BLaER1 (cell line): ENCODE measurements at regions not wholly inside any gene's neighbourhood (a gene's known extent, or its start where the extent isn't known, plus 50 kb on each side); places are given as distances from the start of the nearest gene placed in this dataset.

Experiments used
- H3K27ac ChIP-seq: shearing (Covaris generic); formaldehyde crosslinking; 2 replicates; pipeline ENCODE4 v1.8.1; 2022
- H3K27me3 ChIP-seq: shearing (Covaris generic); formaldehyde crosslinking; 2 replicates; pipeline ENCODE4 v1.8.1; 2022
- H3K36me3 ChIP-seq: shearing (Covaris generic); formaldehyde crosslinking; 2 replicates; pipeline ENCODE4 v1.8.1; 2022
- H3K4me1 ChIP-seq: shearing (Covaris generic); formaldehyde crosslinking; 2 replicates; pipeline ENCODE4 v1.8.1; 2022
- H3K4me2 ChIP-seq: shearing (Covaris generic); formaldehyde crosslinking; 2 replicates; pipeline ENCODE4 v1.8.1; 2022
- H3K4me3 ChIP-seq: shearing (Covaris generic); formaldehyde crosslinking; 2 replicates; pipeline ENCODE4 v1.8.1; 2022
- H3K9ac ChIP-seq: shearing (Covaris generic); formaldehyde crosslinking; 2 replicates; pipeline ENCODE4 v1.8.1; 2022
- H3K9me3 ChIP-seq: shearing (Covaris generic); formaldehyde crosslinking; 2 replicates; pipeline ENCODE4 v1.8.1; 2022
- H4K20me1 ChIP-seq: shearing (Covaris generic); formaldehyde crosslinking; 2 replicates; pipeline ENCODE4 v1.8.1; 2022
- Cebpa-rat ChIP-seq: shearing (Covaris generic); IDR thresholded peaks from 2 replicates; pipeline ENCODE4 v1.8.1; 2022

- Histone ChIP-seq H3K4me2 (no peak overlapping the region), H3K4me3 (no peak overlapping the region), H3K9ac (no peak overlapping the region), H3K4me1 (peaks cover 11% of the 10 kb centered on the region), H3K27me3 (no peaks in the 10 kb centered on the region), H4K20me1 (no peaks in the 10 kb centered on the region), H3K9me3 (no peaks in the 10 kb centered on the region), H3K27ac (no peak overlapping the region), H3K36me3 (no peaks in the 10 kb centered on the region)
- TF ChIP-seq Cebpa-rat: no peak
These were observed 117.4 kb downstream of the TRIM29 start for GRCh38 chr11:120020486-120020885.

DNA sequence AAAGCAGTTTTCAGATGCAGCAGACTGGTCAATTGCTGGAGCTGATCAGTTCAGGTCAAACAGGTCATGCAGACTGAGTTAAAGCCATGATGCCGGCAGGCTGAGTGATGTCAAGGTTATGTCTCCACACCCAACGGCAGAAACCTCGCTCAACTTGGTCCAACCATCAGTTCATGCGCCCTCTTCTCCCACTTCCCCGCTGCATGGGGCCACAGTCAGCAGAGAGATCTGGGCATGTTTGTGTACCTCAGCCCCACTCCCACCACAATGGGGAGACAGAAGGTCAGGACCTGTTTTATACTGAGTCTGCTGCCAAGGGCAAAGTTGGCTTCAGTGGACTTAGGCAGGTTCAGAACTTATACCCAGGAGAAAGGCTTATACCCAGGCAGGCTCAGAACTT is 118.7 kb downstream of the TRIM29 start:
- Histone ChIP-seq H3K4me2 (no peak overlapping the region), H3K4me3 (no peak overlapping the region), H3K9me3 (no peaks in the 10 kb centered on the region), H3K4me1 (peaks cover 14% of the 10 kb centered on the region), H4K20me1 (no peaks in the 10 kb centered on the region), H3K9ac (no peak overlapping the region), H3K36me3 (no peaks in the 10 kb centered on the region), H3K27ac (no peak overlapping the region), H3K27me3 (no peaks in the 10 kb centered on the region)
- TF ChIP-seq Cebpa-rat: no peak

DNA sequence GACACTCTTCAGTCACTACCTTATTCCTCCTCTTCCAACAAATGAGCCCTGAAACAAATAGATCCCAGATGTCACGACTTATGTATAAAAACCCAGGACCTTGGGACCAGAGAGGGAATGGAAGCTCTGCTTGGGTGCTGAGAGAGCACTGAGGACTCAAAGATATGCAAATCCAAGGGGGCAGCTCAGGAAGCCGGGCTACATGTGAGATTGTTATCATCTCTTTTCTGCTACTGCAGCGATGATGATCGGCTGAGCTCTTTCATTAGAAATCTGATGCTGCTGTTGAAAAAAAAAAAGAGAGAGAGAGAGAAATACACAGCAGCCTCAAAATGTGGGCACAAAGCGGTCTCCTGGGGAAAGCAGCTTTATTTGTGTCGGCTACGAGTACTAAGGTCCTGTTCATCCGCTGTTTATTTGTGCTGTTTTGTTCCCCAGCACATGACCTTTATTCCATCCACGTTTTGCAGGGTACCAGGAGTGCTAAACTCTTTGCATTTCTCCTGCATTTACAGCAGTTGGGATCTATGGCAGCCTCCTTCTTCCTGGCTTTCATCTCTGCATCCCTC is 120.2 kb downstream of the TRIM29 start:
- Histone ChIP-seq H3K27me3 (no peaks in the 10 kb centered on the region), H3K9ac (no peak overlapping the region), H3K9me3 (no peaks in the 10 kb centered on the region), H3K4me1 (peaks cover 25% of the 10 kb centered on the region), H4K20me1 (no peaks in the 10 kb centered on the region), H3K4me2 (peak overlapping the region; percentile 35), H3K36me3 (no peaks in the 10 kb centered on the region), H3K27ac (no peak overlapping the region), H3K4me3 (no peak overlapping the region)
- TF ChIP-seq Cebpa-rat: no peak

DNA sequence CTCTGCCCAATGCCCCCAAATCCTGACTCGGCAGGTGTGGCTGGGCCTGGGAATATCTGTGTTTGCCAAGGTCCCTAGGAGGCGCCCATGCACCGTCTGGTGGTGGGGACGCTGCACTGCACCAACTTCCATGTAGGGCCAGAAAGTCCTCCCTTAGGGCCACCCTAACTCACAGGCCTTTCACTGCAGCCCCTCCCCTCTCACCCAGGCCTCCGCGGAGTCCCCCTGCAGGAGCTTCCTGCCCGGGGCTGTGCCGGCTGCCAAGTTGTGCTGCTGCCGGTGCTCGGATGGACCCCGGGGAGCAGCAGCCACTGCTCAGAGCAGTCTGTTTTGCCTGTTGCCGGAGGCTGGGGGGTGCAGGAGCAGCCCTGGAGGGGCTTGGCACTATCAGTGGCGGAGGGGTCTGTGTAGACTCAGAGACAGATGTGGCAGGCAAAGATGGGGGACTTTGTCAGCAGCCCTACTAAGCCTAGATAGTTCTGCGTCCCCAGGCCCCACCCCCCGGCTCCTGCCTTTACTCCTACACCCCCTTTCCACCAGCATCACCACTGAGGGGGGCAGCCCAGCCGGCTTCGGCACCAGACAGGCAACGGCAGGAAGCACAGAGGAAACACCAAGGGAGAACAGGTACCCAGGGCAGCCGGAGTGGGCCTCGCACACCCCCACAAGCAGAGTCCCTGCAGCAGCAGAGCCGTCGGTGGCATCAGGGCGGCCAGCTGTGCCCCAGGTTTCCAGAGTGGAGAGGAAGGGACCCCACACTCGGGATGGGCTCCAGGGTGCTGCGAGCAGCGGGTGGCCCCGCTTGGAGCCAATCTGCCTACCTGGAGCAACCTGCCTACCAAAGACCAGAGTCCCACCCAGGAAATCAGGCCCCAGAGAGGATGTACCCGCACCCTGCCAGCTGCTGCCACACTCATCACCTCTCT is 124.3 kb downstream of the TRIM29 start:
- Histone ChIP-seq H3K27ac (no peak overlapping the region), H3K36me3 (no peaks in the 10 kb centered on the region), H3K9me3 (no peaks in the 10 kb centered on the region), H4K20me1 (no peaks in the 10 kb centered on the region), H3K4me1 (peaks cover 33% of the 10 kb centered on the region), H3K4me3 (no peak overlapping the region), H3K9ac (no peak overlapping the region), H3K27me3 (no peaks in the 10 kb centered on the region), H3K4me2 (peak overlapping the region; percentile 61)
- no peak for TF ChIP-seq Cebpa-rat

GRCh38 chr11:120012245-120012644 is 125.7 kb downstream of the TRIM29 start:
- H3K27me3 ChIP-seq: no peaks in the 10 kb centered on the region
- no peaks in the 10 kb centered on the region for H3K36me3 ChIP-seq
- no peaks in the 10 kb centered on the region for H4K20me1 ChIP-seq
- H3K9me3 ChIP-seq: no peaks in the 10 kb centered on the region
- no peak overlapping the region for H3K27ac ChIP-seq
- no peak overlapping the region for H3K4me2 ChIP-seq
- H3K9ac ChIP-seq: no peak overlapping the region
- no peak for TF ChIP-seq Cebpa-rat
- H3K4me3 ChIP-seq: no peak overlapping the region
- peaks cover 25% of the 10 kb centered on the region for H3K4me1 ChIP-seq

- H4K20me1 ChIP-seq: no peaks in the 10 kb centered on the region
- no peaks in the 10 kb centered on the region for H3K36me3 ChIP-seq
- peaks cover 22% of the 10 kb centered on the region for H3K4me1 ChIP-seq
- no peaks in the 10 kb centered on the region for H3K9me3 ChIP-seq
- H3K4me2 ChIP-seq: no peak overlapping the region
- no peak overlapping the region for H3K4me3 ChIP-seq
- TF ChIP-seq Cebpa-rat: no peak
- H3K9ac ChIP-seq: no peak overlapping the region
- H3K27ac ChIP-seq: no peak overlapping the region
- H3K27me3 ChIP-seq: no peaks in the 10 kb centered on the region
These were observed 126.1 kb downstream of the TRIM29 start for GRCh38 chr11:120011836-120012235.

GRCh38 chr11:120010775-120011174 is 127.1 kb downstream of the TRIM29 start:
- Histone ChIP-seq H3K4me2 (no peak overlapping the region), H3K36me3 (no peaks in the 10 kb centered on the region), H3K27ac (no peak overlapping the region), H3K9ac (no peak overlapping the region), H3K4me1 (peaks cover 22% of the 10 kb centered on the region), H4K20me1 (no peaks in the 10 kb centered on the region), H3K9me3 (no peaks in the 10 kb centered on the region), H3K27me3 (no peaks in the 10 kb centered on the region), H3K4me3 (no peak overlapping the region)
- TF ChIP-seq Cebpa-rat: no peak

DNA sequence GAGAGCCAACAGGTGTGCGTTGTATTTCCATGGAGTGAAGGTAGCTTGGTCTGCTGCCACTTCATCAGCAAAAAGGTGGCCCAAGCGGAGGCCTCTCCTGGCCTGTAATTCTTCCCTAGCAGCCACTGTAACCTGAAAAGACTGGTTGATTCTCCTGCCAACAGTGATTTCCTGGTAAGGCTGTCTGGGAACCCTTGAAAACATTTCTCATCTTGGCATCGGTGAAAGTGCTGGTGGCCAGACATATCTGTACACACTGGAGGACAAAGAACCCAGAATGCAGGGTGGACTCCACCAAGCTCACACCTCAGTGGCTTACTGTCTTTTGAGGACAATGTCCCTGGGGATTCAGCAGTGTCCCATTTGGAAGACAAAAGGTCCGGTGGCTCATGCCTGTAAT is 128.0 kb downstream of the TRIM29 start:
- Histone ChIP-seq H3K4me1 (peaks cover 22% of the 10 kb centered on the region), H3K9ac (no peak overlapping the region), H3K9me3 (no peaks in the 10 kb centered on the region), H3K27ac (no peak overlapping the region), H3K4me2 (no peak overlapping the region), H3K36me3 (no peaks in the 10 kb centered on the region), H3K4me3 (no peak overlapping the region), H4K20me1 (no peaks in the 10 kb centered on the region), H3K27me3 (no peaks in the 10 kb centered on the region)
- no peak for TF ChIP-seq Cebpa-rat

DNA sequence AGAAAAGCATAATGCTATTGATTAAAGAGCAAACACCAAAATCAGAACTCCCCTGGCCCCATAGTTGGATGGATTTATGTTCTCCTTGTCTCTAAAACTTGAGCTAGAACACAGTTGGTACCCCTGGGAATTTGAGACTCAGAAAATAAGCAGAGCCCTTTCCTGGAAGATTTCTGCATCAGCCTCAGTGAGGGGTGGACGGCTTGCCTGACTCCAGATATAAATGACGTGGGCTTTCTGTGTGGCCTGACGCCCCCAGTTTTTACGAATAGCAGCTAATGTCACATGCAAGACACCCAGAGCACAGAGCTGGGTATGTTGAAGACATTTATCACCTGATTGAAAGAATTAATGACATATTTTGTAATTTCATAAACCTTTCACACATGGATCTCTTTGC is 130.8 kb downstream of the TRIM29 start:
- no peaks in the 10 kb centered on the region for H3K9me3 ChIP-seq
- no peaks in the 10 kb centered on the region for H4K20me1 ChIP-seq
- no peaks in the 10 kb centered on the region for H3K36me3 ChIP-seq
- H3K4me1 ChIP-seq: peaks cover 8% of the 10 kb centered on the region; the same call in 1 of the 2 replicates
- H3K4me3 ChIP-seq: no peak overlapping the region
- no peak overlapping the region for H3K9ac ChIP-seq
- TF ChIP-seq Cebpa-rat: no peak
- H3K27ac ChIP-seq: no peak overlapping the region
- no peaks in the 10 kb centered on the region for H3K27me3 ChIP-seq
- no peak overlapping the region for H3K4me2 ChIP-seq

DNA sequence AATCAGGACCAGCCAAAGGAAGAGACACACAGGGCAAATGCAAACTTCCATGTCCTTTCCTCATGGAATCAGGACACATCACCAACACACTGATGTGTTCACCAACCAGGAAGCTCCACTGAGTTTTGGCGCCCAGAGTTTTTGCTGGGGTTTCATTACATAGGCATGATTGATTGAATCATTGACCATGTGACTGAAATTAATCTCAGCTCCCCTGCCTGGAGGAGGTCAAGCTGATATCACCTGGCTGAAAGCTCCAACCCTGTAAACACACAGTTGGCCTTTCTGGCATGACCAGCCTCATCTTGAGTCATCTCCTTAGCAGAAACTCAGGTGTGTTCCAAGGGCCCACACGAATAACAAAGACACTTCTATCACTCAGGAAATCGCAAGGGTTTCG is 133.2 kb downstream of the TRIM29 start:
- no peaks in the 10 kb centered on the region for H3K27me3 ChIP-seq
- no peaks in the 10 kb centered on the region for H3K9me3 ChIP-seq
- no peak for TF ChIP-seq Cebpa-rat

More for the DNA sequence above, 133.2 kb downstream of the TRIM29 start:
- Histone ChIP-seq H3K4me1 (peaks cover 20% of the 10 kb centered on the region), H3K4me3 (no peak overlapping the region), H3K36me3 (no peaks in the 10 kb centered on the region), H3K27ac (no peak overlapping the region), H3K4me2 (no peak overlapping the region), H3K9ac (no peak overlapping the region), H4K20me1 (no peaks in the 10 kb centered on the region)
